Gastroesophageal sphincter (tissue), 3 donors: ENCODE measurements at regions not wholly inside any gene's neighbourhood (a gene's known extent, or its start where the extent isn't known, plus 50 kb on each side); places are given as distances from the start of the nearest gene placed in this dataset.

ENCODE experiments used
- CTCF ChIP-seq, 4 experiments: fragments of 200-600 bp in 2 of 4; fragments of 450-650 bp in 2 of 4; sonication (generic) in 1 of 4; IDR thresholded peaks; one replicate each; pipeline ENCODE4 v1.5.1; 2017 to 2019; ENCODE audit warnings: antibody characterized with exemption in 4 of 4, mild to moderate bottlenecking in 2 of 4, moderate library complexity in 2 of 4
- POLR2AphosphoS5 ChIP-seq: sonication (generic); formaldehyde crosslinking; IDR thresholded peaks from one replicate; pipeline ENCODE4 v1.6.1; 2017; ENCODE audit warnings: antibody characterized with exemption

GRCh38 chr2:42114091-42114490 lies 55.1 kb upstream of the EML4 start:
- TF ChIP-seq CTCF (IDR thresholded peaks at IDR 0.05) (no peak), POLR2AphosphoS5 (no peak)
